Mucosa of descending colon (tissue), 3 donors: ENCODE measurements at regions not wholly inside any gene's neighbourhood (a gene's known extent, or its start where the extent isn't known, plus 50 kb on each side); places are given as distances from the start of the nearest gene placed in this dataset.

Experiments
- ATAC-seq: fragments of 200-7000 bp; cut with Tn5 transposase; one replicate; pipeline ENCODE4 v1.9.1; 2020; ENCODE audit warnings: mild to moderate bottlenecking, moderate library complexity
- DNase-seq, 3 donors: peaks; one replicate each; pipeline ENCODE4 v3.0.0-alpha.2; 2020
- H3K36me3 ChIP-seq: fragments of 200-600 bp; one replicate; pipeline ENCODE4 v1.8.0; 2021; ENCODE audit warnings: low read depth, mild to moderate bottlenecking
- H3K4me1 ChIP-seq: fragments of 200-600 bp; one replicate; pipeline ENCODE4 v1.8.0; 2021; ENCODE audit warnings: low read depth, mild to moderate bottlenecking
- H3K4me3 ChIP-seq: fragments of 200-600 bp; one replicate; pipeline ENCODE4 v1.8.0; 2021; ENCODE audit warnings: mild to moderate bottlenecking
- H3K9me3 ChIP-seq: fragments of 200-600 bp; one replicate; pipeline ENCODE4 v1.8.0; 2021; ENCODE audit warnings: mild to moderate bottlenecking
- CTCF ChIP-seq: fragments of 200-600 bp; IDR thresholded peaks from one replicate; pipeline ENCODE4 v1.8.0; 2022; ENCODE audit warnings: antibody characterized with exemption, mild to moderate bottlenecking
- intact Hi-C, 2 donors: fragments of 100-400 bp; cut with DNase I in 1 of 2; cut with micrococcal nuclease in 1 of 2; formaldehyde crosslinking; loops; one replicate each; pipeline versions ENCODE4 v1.11.0 to v1.11.1; 2022; cut with DNase I, micrococcal nuclease
- donor health status: DM: no; HTN: no; CAD: no; lungs with moderate emphysema.
- donor health status: DM: no; HTN: no; CAD: no.
- donor health status: DM: no; HTN: yes; CAD: no.

- ATAC-seq (no peak), DNase-seq (no peak)
- Histone ChIP-seq H3K36me3 (no peaks in the 10 kb centered on the region), H3K4me3 (no peak overlapping the region), H3K9me3 (no peaks in the 10 kb centered on the region), H3K4me1 (no peaks in the 10 kb centered on the region)
- intact Hi-C loops = no loop called here
- no peak for TF ChIP-seq CTCF
These were observed 49.9 kb upstream of the USP9Y start for GRCh38 chrY:12651095-12651494.
